Osteoblast (primary cell): ENCODE measurements at regions not wholly inside any gene's neighbourhood (a gene's known extent, or its start where the extent isn't known, plus 50 kb on each side); places are given as distances from the start of the nearest gene placed in this dataset.

Experiments used
- DNase-seq: peaks from one replicate; pipeline ENCODE4 v3.0.0; 2011; ENCODE audit warnings: low spot score, mixed read lengths; ENCODE audit not compliant: insufficient read length; ENCODE audit errors: missing footprints
- H2AFZ ChIP-seq: 2 replicates; pipeline ENCODE4 v1.6.0; 2011; ENCODE audit warnings: mild to moderate bottlenecking, low read length
- H3K27ac ChIP-seq: 2 replicates; pipeline ENCODE4 v1.5.1; 2011; ENCODE audit warnings: mild to moderate bottlenecking, low read depth, low read length, moderate library complexity
- H3K27me3 ChIP-seq: 2 replicates; pipeline ENCODE4 v1.6.0; 2012; ENCODE audit warnings: mild to moderate bottlenecking, control low read depth, inconsistent platforms, low read length, moderate library complexity; ENCODE audit not compliant: insufficient read depth
- H3K36me3 ChIP-seq: 2 replicates; pipeline ENCODE4 v1.5.1; 2011; ENCODE audit warnings: mild to moderate bottlenecking, low read length, control low read depth, moderate library complexity; ENCODE audit not compliant: insufficient read depth
- H3K4me1 ChIP-seq: 2 replicates; pipeline ENCODE4 v1.5.1; 2011; ENCODE audit warnings: mild to moderate bottlenecking, low read length, control low read depth, moderate library complexity; ENCODE audit not compliant: insufficient read depth
- H3K4me2 ChIP-seq: 2 replicates; pipeline ENCODE4 v1.6.0; 2011; ENCODE audit warnings: mild to moderate bottlenecking, low read length; ENCODE audit not compliant: insufficient read depth
- H3K4me3 ChIP-seq: fragments of 200-600 bp; sonication (generic); 3 replicates; pipeline ENCODE4 v1.5.1; 2012; ENCODE audit warnings: mild to moderate bottlenecking, low read length, inconsistent platforms; ENCODE audit not compliant: insufficient read depth
- H3K79me2 ChIP-seq: 2 replicates; pipeline ENCODE4 v1.6.0; 2012; ENCODE audit warnings: mild to moderate bottlenecking, low read length, control low read depth, inconsistent platforms; ENCODE audit not compliant: insufficient read depth
- H3K9me3 ChIP-seq: 2 replicates; pipeline ENCODE4 v1.5.1; 2011; ENCODE audit warnings: low read depth, low read length, control low read depth
- H4K20me1 ChIP-seq: 2 replicates; pipeline ENCODE4 v1.6.0; 2012; ENCODE audit warnings: mild to moderate bottlenecking, low read length, control low read depth; ENCODE audit not compliant: insufficient read depth
- TF ChIP-seq, protein P1 (sequence below): IDR thresholded peaks from 2 replicates; pipeline ENCODE4 v1.5.1; 2011; ENCODE audit warnings: mild to moderate bottlenecking, low read depth, low read length, moderate library complexity; ENCODE audit errors: extremely low read depth

- no peak overlapping the region for H3K4me2 ChIP-seq
Observed at GRCh38 chr6:8760951-8761350, 325.6 kb upstream of the SLC35B3 start.

DNA sequence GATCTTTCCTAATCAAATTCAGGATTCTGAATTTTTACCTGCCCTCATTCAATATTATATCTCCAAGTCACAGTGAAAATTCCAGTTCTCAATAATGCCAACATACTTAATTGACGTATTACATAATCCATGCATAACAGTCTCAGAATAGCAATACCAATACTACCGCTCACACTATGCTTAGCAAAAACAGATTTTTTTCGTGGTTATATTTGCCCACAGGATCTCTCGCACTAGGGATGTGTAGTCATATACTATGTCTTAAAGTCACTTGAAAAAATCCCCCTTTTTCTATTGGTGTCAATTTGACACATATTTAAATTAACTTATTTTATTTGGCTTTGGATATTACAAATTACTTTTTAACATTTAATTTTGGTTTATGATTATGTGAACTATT lies 323.1 kb upstream of the SLC35B3 start:
- H3K27me3 ChIP-seq: no peaks in the 10 kb centered on the region
- no peaks in the 10 kb centered on the region for H4K20me1 ChIP-seq
- no peak overlapping the region for H3K4me2 ChIP-seq
- no peaks in the 10 kb centered on the region for H3K9me3 ChIP-seq
- H3K79me2 ChIP-seq: no peaks in the 10 kb centered on the region
- no peak overlapping the region for H2AFZ ChIP-seq
- H3K27ac ChIP-seq: no peak overlapping the region
- H3K4me1 ChIP-seq: no peaks in the 10 kb centered on the region
- no peaks in the 10 kb centered on the region for H3K36me3 ChIP-seq
- TF ChIP-seq, protein P1, sequence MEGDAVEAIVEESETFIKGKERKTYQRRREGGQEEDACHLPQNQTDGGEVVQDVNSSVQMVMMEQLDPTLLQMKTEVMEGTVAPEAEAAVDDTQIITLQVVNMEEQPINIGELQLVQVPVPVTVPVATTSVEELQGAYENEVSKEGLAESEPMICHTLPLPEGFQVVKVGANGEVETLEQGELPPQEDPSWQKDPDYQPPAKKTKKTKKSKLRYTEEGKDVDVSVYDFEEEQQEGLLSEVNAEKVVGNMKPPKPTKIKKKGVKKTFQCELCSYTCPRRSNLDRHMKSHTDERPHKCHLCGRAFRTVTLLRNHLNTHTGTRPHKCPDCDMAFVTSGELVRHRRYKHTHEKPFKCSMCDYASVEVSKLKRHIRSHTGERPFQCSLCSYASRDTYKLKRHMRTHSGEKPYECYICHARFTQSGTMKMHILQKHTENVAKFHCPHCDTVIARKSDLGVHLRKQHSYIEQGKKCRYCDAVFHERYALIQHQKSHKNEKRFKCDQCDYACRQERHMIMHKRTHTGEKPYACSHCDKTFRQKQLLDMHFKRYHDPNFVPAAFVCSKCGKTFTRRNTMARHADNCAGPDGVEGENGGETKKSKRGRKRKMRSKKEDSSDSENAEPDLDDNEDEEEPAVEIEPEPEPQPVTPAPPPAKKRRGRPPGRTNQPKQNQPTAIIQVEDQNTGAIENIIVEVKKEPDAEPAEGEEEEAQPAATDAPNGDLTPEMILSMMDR: no peak
- no peak overlapping the region for H3K4me3 ChIP-seq
- DNase-seq: no peak

More at GRCh38 chr6:8760951-8761350, 325.6 kb upstream of the SLC35B3 start:
- DNase-seq: no peak
- Histone ChIP-seq H3K9me3 (no peaks in the 10 kb centered on the region), H3K4me1 (no peaks in the 10 kb centered on the region), H3K4me3 (no peak overlapping the region), H4K20me1 (no peaks in the 10 kb centered on the region), H3K36me3 (no peaks in the 10 kb centered on the region), H3K27me3 (no peaks in the 10 kb centered on the region), H2AFZ (no peak overlapping the region), H3K27ac (no peak overlapping the region), H3K79me2 (no peaks in the 10 kb centered on the region)
- TF ChIP-seq, protein P1: no peak

- TF ChIP-seq, protein P1: no peak
- no peak for DNase-seq
- Histone ChIP-seq H3K4me3 (no peak overlapping the region), H3K4me1 (no peaks in the 10 kb centered on the region), H3K27ac (no peak overlapping the region), H4K20me1 (no peaks in the 10 kb centered on the region), H3K79me2 (no peaks in the 10 kb centered on the region), H3K4me2 (no peak overlapping the region), H3K27me3 (no peaks in the 10 kb centered on the region), H2AFZ (no peak overlapping the region), H3K36me3 (no peaks in the 10 kb centered on the region), H3K9me3 (peaks cover 3% of the 10 kb centered on the region)
Observed at GRCh38 chr6:8750627-8751026, 315.3 kb upstream of the SLC35B3 start.

GRCh38 chr6:8749465-8749864 lies 314.1 kb upstream of the SLC35B3 start:
- Histone ChIP-seq H3K4me2 (no peak overlapping the region), H3K36me3 (no peaks in the 10 kb centered on the region), H3K4me1 (no peaks in the 10 kb centered on the region), H3K79me2 (no peaks in the 10 kb centered on the region), H4K20me1 (no peaks in the 10 kb centered on the region), H3K27ac (no peak overlapping the region), H3K27me3 (no peaks in the 10 kb centered on the region), H2AFZ (no peak overlapping the region), H3K4me3 (no peak overlapping the region), H3K9me3 (peaks cover 3% of the 10 kb centered on the region)
- TF ChIP-seq, protein P1: no peak
- DNase-seq: no peak
